Neural progenitor cell (in vitro differentiated cells): ENCODE measurements at regions not wholly inside any gene's neighbourhood (a gene's known extent, or its start where the extent isn't known, plus 50 kb on each side); places are given as distances from the start of the nearest gene placed in this dataset.

Experiments
- EZH2 ChIP-seq: fragments of 200-600 bp; sonication (generic); IDR thresholded peaks from 2 replicates; pipeline ENCODE4 v1.6.1; 2017; ENCODE audit warnings: antibody characterized with exemption, mild to moderate bottlenecking, moderate library complexity
- EZH2phosphoT487 ChIP-seq: fragments of 200-600 bp; sonication (generic); IDR thresholded peaks from 2 replicates; pipeline ENCODE4 v1.6.1; 2017; ENCODE audit warnings: antibody characterized with exemption
- TF ChIP-seq, protein P1 (sequence below): fragments of 200-600 bp; sonication (generic); IDR thresholded peaks from 2 replicates; pipeline ENCODE4 v1.5.1; 2017; ENCODE audit warnings: antibody characterized with exemption, mild to moderate bottlenecking

DNA sequence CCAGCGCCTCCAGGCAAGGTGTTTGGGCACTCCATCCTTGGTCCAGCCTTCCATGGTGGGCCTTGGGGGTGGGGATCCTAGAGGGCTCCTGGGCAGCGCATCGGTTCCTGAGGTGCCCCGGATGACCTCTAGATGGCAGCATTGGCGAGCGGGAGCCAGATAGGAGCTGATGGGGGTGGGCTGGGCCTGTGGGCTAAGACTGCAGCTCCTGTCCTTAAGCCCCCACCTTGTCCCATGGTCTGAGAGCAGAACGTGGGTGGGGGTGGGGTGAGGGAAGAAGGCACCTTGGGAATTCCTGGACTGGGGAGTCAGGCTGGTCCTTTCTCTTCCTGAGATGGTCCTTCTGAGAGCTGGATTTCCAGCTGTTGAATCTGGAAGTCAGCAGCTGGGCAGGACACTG is 93.4 kb upstream of the CSF3R start:
- TF ChIP-seq EZH2 (no peak), EZH2phosphoT487 (no peak)
- TF ChIP-seq, protein P1, sequence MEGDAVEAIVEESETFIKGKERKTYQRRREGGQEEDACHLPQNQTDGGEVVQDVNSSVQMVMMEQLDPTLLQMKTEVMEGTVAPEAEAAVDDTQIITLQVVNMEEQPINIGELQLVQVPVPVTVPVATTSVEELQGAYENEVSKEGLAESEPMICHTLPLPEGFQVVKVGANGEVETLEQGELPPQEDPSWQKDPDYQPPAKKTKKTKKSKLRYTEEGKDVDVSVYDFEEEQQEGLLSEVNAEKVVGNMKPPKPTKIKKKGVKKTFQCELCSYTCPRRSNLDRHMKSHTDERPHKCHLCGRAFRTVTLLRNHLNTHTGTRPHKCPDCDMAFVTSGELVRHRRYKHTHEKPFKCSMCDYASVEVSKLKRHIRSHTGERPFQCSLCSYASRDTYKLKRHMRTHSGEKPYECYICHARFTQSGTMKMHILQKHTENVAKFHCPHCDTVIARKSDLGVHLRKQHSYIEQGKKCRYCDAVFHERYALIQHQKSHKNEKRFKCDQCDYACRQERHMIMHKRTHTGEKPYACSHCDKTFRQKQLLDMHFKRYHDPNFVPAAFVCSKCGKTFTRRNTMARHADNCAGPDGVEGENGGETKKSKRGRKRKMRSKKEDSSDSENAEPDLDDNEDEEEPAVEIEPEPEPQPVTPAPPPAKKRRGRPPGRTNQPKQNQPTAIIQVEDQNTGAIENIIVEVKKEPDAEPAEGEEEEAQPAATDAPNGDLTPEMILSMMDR = peak; percentile 92
